ENCODE measurements at regions not wholly inside any gene's neighbourhood (a gene's known extent, or its start where the extent isn't known, plus 50 kb on each side); places are given as distances from the start of the nearest gene placed in this dataset.

- Histone ChIP-seq H3K4me2 (ENCODE audit: low read depth, low read length) (no peak overlapping the region), H3K27me3 (ENCODE audit: control insufficient read depth in 1 of 2, insufficient read depth in 2 of 2, low read length in 2 of 2) (no peaks in the 10 kb centered on the region), H3K4me1 (ENCODE audit: insufficient read depth, low read length) (no peaks in the 10 kb centered on the region), H3K9me3 (ENCODE audit: low read length) (no peaks in the 10 kb centered on the region), H3K27ac (ENCODE audit: extremely low read length, insufficient read depth, low read length) (no peak overlapping the region), H3K9ac (ENCODE audit: insufficient read depth, low read depth, low read length) (no peak overlapping the region), H2AFZ (ENCODE audit: low read length) (no peak overlapping the region), H3K79me2 (ENCODE audit: insufficient read depth, low read length) (no peaks in the 10 kb centered on the region), H3K4me3 (replicated peaks in 1 of 3; ENCODE audit: insufficient read depth in 1 of 3, low read depth in 2 of 3, low read length in 3 of 3) (no peak overlapping the region), H4K20me1 (ENCODE audit: insufficient read depth, low read length) (no peaks in the 10 kb centered on the region), H3K36me3 (replicated peaks in 1 of 2; ENCODE audit: control insufficient read depth in 1 of 2, insufficient read depth in 2 of 2, low read length in 2 of 2) (no peaks in the 10 kb centered on the region)
- no peak for TF ChIP-seq ZNF777 (CRISPR knock-in tag; IDR thresholded peaks at IDR 0.05)
- TF ChIP-seq ATM (IDR thresholded peaks at IDR 0.05; ENCODE audit: borderline replicate concordance), result no peak
- TF ChIP-seq PCBP2 (optimal IDR thresholded peaks at IDR 0.05; ENCODE audit: low read depth, low read length, poor library complexity, severe bottlenecking), result no peak
- TF ChIP-seq, protein P1, sequence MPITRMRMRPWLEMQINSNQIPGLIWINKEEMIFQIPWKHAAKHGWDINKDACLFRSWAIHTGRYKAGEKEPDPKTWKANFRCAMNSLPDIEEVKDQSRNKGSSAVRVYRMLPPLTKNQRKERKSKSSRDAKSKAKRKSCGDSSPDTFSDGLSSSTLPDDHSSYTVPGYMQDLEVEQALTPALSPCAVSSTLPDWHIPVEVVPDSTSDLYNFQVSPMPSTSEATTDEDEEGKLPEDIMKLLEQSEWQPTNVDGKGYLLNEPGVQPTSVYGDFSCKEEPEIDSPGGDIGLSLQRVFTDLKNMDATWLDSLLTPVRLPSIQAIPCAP (CRISPR knock-in tag; IDR thresholded peaks at IDR 0.05; ENCODE audit: low read depth), result no peak
- no peak for TF ChIP-seq ARNT (IDR thresholded peaks at IDR 0.05)
- TF ChIP-seq RNF219 (CRISPR knock-in tag; IDR thresholded peaks at IDR 0.05), result no peak
- TF ChIP-seq RCOR2 (CRISPR knock-in tag; IDR thresholded peaks at IDR 0.05), result no peak
- TF ChIP-seq ZNF335 (CRISPR knock-in tag; IDR thresholded peaks at IDR 0.05), result no peak
- no peak for TF ChIP-seq HNF4G (IDR thresholded peaks at IDR 0.05; ENCODE audit: borderline replicate concordance, low read depth, low read length)
- no peak for TF ChIP-seq HNF4G (CRISPR knock-in tag; IDR thresholded peaks at IDR 0.05; ENCODE audit: borderline replicate concordance, low read depth)
- TF ChIP-seq ZNF563 (CRISPR knock-in tag; IDR thresholded peaks at IDR 0.05), result no peak
- no peak for TF ChIP-seq HNF4A (CRISPR knock-in tag; IDR thresholded peaks at IDR 0.05)
- TF ChIP-seq ZNF816 (CRISPR knock-in tag; IDR thresholded peaks at IDR 0.05; ENCODE audit: borderline replicate concordance), result no peak
- TF ChIP-seq ZNF460 (CRISPR knock-in tag; IDR thresholded peaks at IDR 0.05; ENCODE audit: borderline replicate concordance), result no peak
- no peak for TF ChIP-seq MTF1 (CRISPR knock-in tag; IDR thresholded peaks at IDR 0.05)
- no peak for TF ChIP-seq NFYC (CRISPR knock-in tag; IDR thresholded peaks at IDR 0.05)
- no peak for TF ChIP-seq ZBTB1 (CRISPR knock-in tag; IDR thresholded peaks at IDR 0.05; ENCODE audit: borderline replicate concordance)
- no peak for TF ChIP-seq ZNF33A (CRISPR knock-in tag; IDR thresholded peaks at IDR 0.05; ENCODE audit: borderline replicate concordance)
- CTCF ChIA-PET (ENCODE audit: low intra/inter-chr PET ratio, low total read pairs), result no interaction called here
- in situ Hi-C loops (cut with HindIII; ENCODE audit: extremely low pct_ligation_motif_present, low pct_unique_long_range_greater_than_20kb) (no loop called here), intact Hi-C loops (cut with micrococcal nuclease; ENCODE audit: unreplicated experiment) (no loop called here)
- 0% methylated on average over 2 of the region's 2 CpGs for WGBS (ENCODE audit: low lambda C conversion rate)
- DNase-seq (ENCODE audit: low spot score) (no peak), ATAC-seq (no peak), FAIRE-seq (no peak)
- POLR2A ChIA-PET, result no interaction called here
- no TSS peak for BruUV-seq (replicated peaks)
Measured at GRCh38 chr4:116389139-116389538, 696.2 kb downstream of the TRAM1L1 start.

All from HepG2 (cell line).